A673 (cell line): ENCODE measurements at regions not wholly inside any gene's neighbourhood (a gene's known extent, or its start where the extent isn't known, plus 50 kb on each side); places are given as distances from the start of the nearest gene placed in this dataset.

Experiments used
- BruUV-seq: library from RNA; stranded (reverse); fragments of 400-500 nt; replicated peaks from 2 replicates; lab custom pipeline; 2021; lab: Mats Ljungman, UMichigan
- CTCF ChIA-PET: fragments of 300-600 bp; sonication (Branson Sonifier 250); formaldehyde crosslinking; loops from one replicate; lab custom pipeline; 2022; ENCODE audit warnings: antibody characterized with exemption; lab: Charles Lee
- POLR2A ChIA-PET: fragments of 300-600 bp; sonication (Branson Sonifier 250); formaldehyde crosslinking; loops from one replicate; lab custom pipeline; 2022; ENCODE audit warnings: antibody characterized with exemption; ENCODE audit not compliant: low non-redundant PET; lab: Charles Lee
- DNase-seq: peaks from one replicate; pipeline ENCODE4 v3.0.0-alpha.2; 2015; ENCODE audit warnings: low spot score
- H3K27ac ChIP-seq: fragments of 200-600 bp; sonication (generic); 2 replicates; pipeline ENCODE4 v1.5.1; 2016; ENCODE audit warnings: mixed run types, low read depth, mild to moderate bottlenecking, mixed read lengths, antibody characterized with exemption, low read length; ENCODE audit not compliant: poor library complexity, severe bottlenecking
- H3K27me3 ChIP-seq: fragments of 200-600 bp; sonication (generic); replicated peaks from 2 replicates; pipeline ENCODE4 v1.6.1; 2017; ENCODE audit warnings: mixed run types, low read depth, mild to moderate bottlenecking, mixed read lengths, antibody characterized with exemption, low read length; ENCODE audit not compliant: insufficient read depth, poor library complexity
- H3K36me3 ChIP-seq: fragments of 200-600 bp; sonication (generic); 2 replicates; pipeline ENCODE4 v1.6.1; 2016; ENCODE audit warnings: mixed run types, mild to moderate bottlenecking, mixed read lengths, antibody characterized with exemption, low read length; ENCODE audit not compliant: insufficient read depth, poor library complexity, severe bottlenecking
- H3K4me1 ChIP-seq: fragments of 200-600 bp; sonication (generic); 2 replicates; pipeline ENCODE4 v1.6.1; 2017; ENCODE audit warnings: mixed run types, mild to moderate bottlenecking, mixed read lengths, antibody characterized with exemption, low read length; ENCODE audit not compliant: insufficient read depth, poor library complexity, severe bottlenecking
- H3K4me3 ChIP-seq: fragments of 200-600 bp; sonication (generic); 2 replicates; pipeline ENCODE4 v1.5.1; 2016; ENCODE audit warnings: low read depth, mixed run types, mild to moderate bottlenecking, mixed read lengths, low read length; ENCODE audit not compliant: poor library complexity, severe bottlenecking
- H3K9me3 ChIP-seq: fragments of 200-600 bp; sonication (generic); 2 replicates; pipeline ENCODE4 v1.6.1; 2016; ENCODE audit warnings: mixed run types, low read depth, mild to moderate bottlenecking, mixed read lengths, antibody characterized with exemption, low read length; ENCODE audit not compliant: poor library complexity, severe bottlenecking
- CTCF ChIP-seq: fragments of 300-800, 200-600 bp; sonication (generic); conservative IDR thresholded peaks from 2 replicates; pipeline ENCODE4 v1.5.1; 2017; ENCODE audit warnings: low read depth, mild to moderate bottlenecking, antibody characterized with exemption, low read length, moderate library complexity, mixed read lengths
- EZH2 ChIP-seq: fragments of 200-600 bp; sonication (generic); IDR thresholded peaks from 2 replicates; pipeline ENCODE4 v1.6.1; 2017; ENCODE audit warnings: borderline replicate concordance, low read depth, mild to moderate bottlenecking, mixed read lengths, antibody characterized with exemption, low read length; ENCODE audit not compliant: poor library complexity, severe bottlenecking
- intact Hi-C: fragments of 100-400 bp; cut with micrococcal nuclease; formaldehyde crosslinking; loops from one replicate; pipeline ENCODE4 v1.10.0; 2022; ENCODE audit not compliant: unreplicated experiment

GRCh38 chr5:9724707-9725106 is 94.6 kb upstream of the TAS2R1 start:
- DNase-seq, result no peak
- H3K27ac ChIP-seq, result no peak overlapping the region
- H3K36me3 ChIP-seq, result no peaks in the 10 kb centered on the region
- H3K4me1 ChIP-seq, result no peaks in the 10 kb centered on the region
- intact Hi-C loops, result no loop called here
- no peak overlapping the region for H3K4me3 ChIP-seq
- BruUV-seq, result no TSS peak
- no peak for TF ChIP-seq CTCF
- TF ChIP-seq EZH2, result no peak
- no peaks in the 10 kb centered on the region for H3K9me3 ChIP-seq
- ChIA-PET POLR2A (no interaction called here), CTCF (no interaction called here)
- H3K27me3 ChIP-seq, result no peaks in the 10 kb centered on the region

GRCh38 chr5:9722601-9723180 is 92.5 kb upstream of the TAS2R1 start:
- Histone ChIP-seq H3K27ac (no peak overlapping the region), H3K27me3 (no peaks in the 10 kb centered on the region), H3K4me3 (no peak overlapping the region), H3K9me3 (no peaks in the 10 kb centered on the region), H3K4me1 (no peaks in the 10 kb centered on the region), H3K36me3 (no peaks in the 10 kb centered on the region)
- no peak for TF ChIP-seq EZH2
- no peak for TF ChIP-seq CTCF
- intact Hi-C loops, result no loop called here
- no peak for DNase-seq
- no TSS peak for BruUV-seq
- CTCF ChIA-PET, result no interaction called here
- POLR2A ChIA-PET, result no interaction called here

GRCh38 chr5:9721161-9721560 is 91.0 kb upstream of the TAS2R1 start:
- BruUV-seq, result no TSS peak
- H3K27ac ChIP-seq, result no peak overlapping the region
- intact Hi-C loops, result no loop called here
- no peaks in the 10 kb centered on the region for H3K4me1 ChIP-seq
- no peaks in the 10 kb centered on the region for H3K36me3 ChIP-seq
- no peak for DNase-seq
- no peaks in the 10 kb centered on the region for H3K9me3 ChIP-seq
- CTCF ChIA-PET, result no interaction called here
- no peaks in the 10 kb centered on the region for H3K27me3 ChIP-seq
- TF ChIP-seq EZH2 (no peak), CTCF (no peak)
- POLR2A ChIA-PET, result no interaction called here
- H3K4me3 ChIP-seq, result no peak overlapping the region
